Karpas-422 (cell line): ENCODE measurements at regions not wholly inside any gene's neighbourhood (a gene's known extent, or its start where the extent isn't known, plus 50 kb on each side); places are given as distances from the start of the nearest gene placed in this dataset.

ENCODE experiments used
- DNase-seq: peaks from one replicate; pipeline ENCODE4 v3.0.0-alpha.2; 2015
- H2AFZ ChIP-seq: fragments of 200-600 bp; sonication (generic); 2 replicates; pipeline ENCODE4 v1.6.1; 2014; ENCODE audit warnings: antibody characterized with exemption, low read length, mixed read lengths
- H3K27ac ChIP-seq: fragments of 200-600 bp; sonication (generic); 2 replicates; pipeline ENCODE4 v1.5.1; 2014; ENCODE audit warnings: mild to moderate bottlenecking, low read length, moderate library complexity
- H3K27me3 ChIP-seq: fragments of 200-600 bp; sonication (generic); 2 replicates; pipeline ENCODE4 v1.6.1; 2014; ENCODE audit warnings: low read length, mixed read lengths
- H3K36me3 ChIP-seq: fragments of 200-600 bp; sonication (generic); 2 replicates; pipeline ENCODE4 v1.6.1; 2014; ENCODE audit warnings: low read length, mixed read lengths; ENCODE audit not compliant: insufficient read depth
- H3K4me1 ChIP-seq: fragments of 200-600 bp; sonication (generic); 2 replicates; pipeline ENCODE4 v1.6.1; 2014; ENCODE audit warnings: mild to moderate bottlenecking, low read length, mixed read lengths
- H3K4me2 ChIP-seq: fragments of 200-600 bp; sonication (generic); 2 replicates; pipeline ENCODE4 v1.6.1; 2014; ENCODE audit warnings: low read length, low read depth, mild to moderate bottlenecking; ENCODE audit not compliant: poor library complexity, severe bottlenecking
- H3K4me3 ChIP-seq: fragments of 200-600 bp; sonication (generic); 2 replicates; pipeline ENCODE4 v1.5.1; 2014; ENCODE audit warnings: mild to moderate bottlenecking, antibody characterized with exemption, low read length, mixed read lengths
- H3K79me2 ChIP-seq: fragments of 200-600 bp; sonication (generic); 2 replicates; pipeline ENCODE4 v1.6.1; 2014; ENCODE audit warnings: mild to moderate bottlenecking, low read length, mixed read lengths
- H3K9ac ChIP-seq: fragments of 200-600 bp; sonication (generic); 2 replicates; pipeline ENCODE4 v1.6.0; 2014; ENCODE audit warnings: low read length
- H3K9me2 ChIP-seq: fragments of 200-600 bp; sonication (generic), shearing (Covaris generic); replicated peaks from 2 replicates; pipeline ENCODE4 v1.6.0; 2014; ENCODE audit warnings: mild to moderate bottlenecking, low read length, moderate library complexity; ENCODE audit not compliant: insufficient read depth
- H3K9me3 ChIP-seq: fragments of 300-700, 200-600 bp; sonication (generic); 2 replicates; pipeline ENCODE4 v1.6.1; 2014; ENCODE audit warnings: low read length, mixed read lengths
- H4K20me1 ChIP-seq: fragments of 200-600 bp; sonication (generic); 2 replicates; pipeline ENCODE4 v1.6.1; 2014; ENCODE audit warnings: mild to moderate bottlenecking, antibody characterized with exemption, low read length, low read depth; ENCODE audit not compliant: insufficient read depth

- Histone ChIP-seq H2AFZ (no peak overlapping the region), H3K4me1 (peaks cover 5% of the 10 kb centered on the region; the same call in 1 of the 2 replicates), H3K27ac (no peak overlapping the region), H3K27me3 (no peaks in the 10 kb centered on the region), H3K9me3 (no peaks in the 10 kb centered on the region), H3K4me2 (no peak overlapping the region), H3K79me2 (no peaks in the 10 kb centered on the region), H3K4me3 (no peak overlapping the region), H4K20me1 (0 out of 2 replicates have a peak, but pooled peaks cover 3% of the 10 kb centered on the region), H3K9me2 (no peaks in the 10 kb centered on the region), H3K9ac (no peak overlapping the region; the same call in 1 of the 2 replicates), H3K36me3 (no peaks in the 10 kb centered on the region)
- peak; percentile 51 for DNase-seq
Observed at GRCh38 chr16:85524630-85525419, 88.3 kb upstream of the GSE1 start.

DNA sequence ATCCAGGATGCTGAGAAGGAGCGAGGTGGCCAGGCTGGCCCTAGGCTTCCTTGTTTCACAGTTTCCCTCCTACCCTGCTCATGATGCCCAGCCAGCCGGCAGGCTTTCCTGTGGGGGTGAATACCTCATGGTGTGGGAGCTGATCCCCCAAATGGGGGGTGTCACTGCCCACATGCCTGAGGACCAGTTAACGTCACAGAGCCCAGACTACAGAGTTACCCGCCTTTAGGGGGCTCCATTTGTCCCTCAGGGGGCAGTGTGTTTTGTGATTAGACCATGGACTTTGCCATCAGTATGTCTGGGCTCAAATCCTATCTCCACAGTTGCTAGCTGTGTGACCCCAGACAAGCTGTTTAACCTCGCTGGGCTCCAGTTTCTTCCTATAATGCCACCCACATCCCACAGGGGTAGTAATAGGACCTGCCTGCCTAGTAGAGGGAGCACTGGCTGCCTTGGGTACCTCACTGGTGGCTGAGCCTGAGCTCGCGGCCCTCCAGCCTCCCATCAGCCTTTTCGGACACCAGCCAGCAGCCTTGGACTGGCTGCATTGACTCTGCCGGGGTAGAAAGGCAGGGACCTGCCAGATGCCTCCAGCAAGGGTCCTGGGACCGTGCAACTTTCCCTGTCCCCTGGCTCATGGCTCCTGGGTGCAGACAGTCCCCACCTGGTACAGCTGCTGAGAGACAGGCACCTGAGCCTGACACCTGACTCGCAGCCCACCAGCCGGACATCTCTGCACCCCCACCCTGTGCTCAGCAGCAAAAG lies 87.5 kb upstream of the GSE1 start:
- Histone ChIP-seq H3K27ac (no peak overlapping the region), H3K9me3 (no peaks in the 10 kb centered on the region), H3K9me2 (no peaks in the 10 kb centered on the region), H3K36me3 (no peaks in the 10 kb centered on the region), H3K9ac (no peak overlapping the region; the same call in 1 of the 2 replicates), H3K27me3 (no peaks in the 10 kb centered on the region), H3K4me1 (peaks cover 5% of the 10 kb centered on the region; the same call in 1 of the 2 replicates), H3K4me3 (no peak overlapping the region), H4K20me1 (0 out of 2 replicates have a peak, but pooled peaks cover 3% of the 10 kb centered on the region), H2AFZ (no peak overlapping the region), H3K4me2 (no peak overlapping the region), H3K79me2 (no peaks in the 10 kb centered on the region)
- DNase-seq, result no peak

- no peak overlapping the region for H3K27ac ChIP-seq
- H3K79me2 ChIP-seq, result no peaks in the 10 kb centered on the region
- H3K4me1 ChIP-seq, result peaks cover 5% of the 10 kb centered on the region; the same call in 1 of the 2 replicates
- H3K4me2 ChIP-seq, result no peak overlapping the region
- no peaks in the 10 kb centered on the region for H3K9me2 ChIP-seq
- no peak for DNase-seq
- H2AFZ ChIP-seq, result no peak overlapping the region
- no peaks in the 10 kb centered on the region for H3K9me3 ChIP-seq
- H4K20me1 ChIP-seq, result 0 out of 2 replicates have a peak, but pooled peaks cover 3% of the 10 kb centered on the region
- no peak overlapping the region for H3K9ac ChIP-seq
- no peaks in the 10 kb centered on the region for H3K36me3 ChIP-seq
- H3K27me3 ChIP-seq, result no peaks in the 10 kb centered on the region
- H3K4me3 ChIP-seq, result no peak overlapping the region
Observed at GRCh38 chr16:85526185-85526974, 86.7 kb upstream of the GSE1 start.

DNA sequence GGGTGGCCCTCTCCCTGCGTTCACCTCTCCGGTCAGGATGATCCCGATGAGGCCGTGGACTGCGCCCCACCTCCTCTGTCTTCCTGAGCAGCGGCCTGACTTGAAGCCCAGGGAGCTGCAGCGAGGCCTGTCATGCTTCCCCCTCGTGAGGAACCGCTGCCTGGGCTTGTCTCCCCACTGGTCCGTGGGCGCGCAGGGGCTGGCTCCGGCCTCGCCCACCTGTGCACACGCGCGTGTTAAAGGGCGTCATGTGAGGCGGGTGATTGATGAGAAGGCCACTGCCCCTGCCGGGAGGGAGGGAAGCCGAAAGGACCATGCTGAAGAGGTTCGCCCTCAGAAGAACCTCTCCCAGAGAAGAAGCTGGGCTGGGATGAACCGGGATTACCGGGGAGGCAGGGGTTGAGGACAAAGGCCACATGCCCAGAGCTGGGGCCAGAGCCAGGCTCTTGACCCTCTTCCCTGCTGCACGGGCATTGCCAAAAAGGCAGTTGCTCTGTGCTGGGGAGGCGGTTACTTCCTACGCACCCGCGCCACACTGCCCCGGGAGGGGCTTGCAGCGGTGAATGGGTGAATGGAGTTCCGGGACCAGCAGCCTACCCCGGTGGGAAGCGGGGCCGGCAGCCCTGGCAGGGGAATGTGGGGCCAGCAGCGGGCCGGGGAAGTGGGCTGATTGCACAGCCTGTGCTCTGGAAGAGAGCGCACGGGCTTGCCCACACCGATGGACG lies 85.9 kb upstream of the GSE1 start:
- no peak overlapping the region for H3K4me2 ChIP-seq
- H3K9ac ChIP-seq, result no peak overlapping the region
- H3K4me1 ChIP-seq, result peaks cover 5% of the 10 kb centered on the region; the same call in 1 of the 2 replicates
- no peaks in the 10 kb centered on the region for H3K79me2 ChIP-seq
- no peaks in the 10 kb centered on the region for H3K9me2 ChIP-seq
- no peak overlapping the region for H3K27ac ChIP-seq
- H3K36me3 ChIP-seq, result no peaks in the 10 kb centered on the region
- no peaks in the 10 kb centered on the region for H3K27me3 ChIP-seq
- H2AFZ ChIP-seq, result no peak overlapping the region
- DNase-seq, result no peak
- H3K4me3 ChIP-seq, result no peak overlapping the region
- H3K9me3 ChIP-seq, result no peaks in the 10 kb centered on the region
- H4K20me1 ChIP-seq, result 0 out of 2 replicates have a peak, but pooled peaks cover 3% of the 10 kb centered on the region

DNA sequence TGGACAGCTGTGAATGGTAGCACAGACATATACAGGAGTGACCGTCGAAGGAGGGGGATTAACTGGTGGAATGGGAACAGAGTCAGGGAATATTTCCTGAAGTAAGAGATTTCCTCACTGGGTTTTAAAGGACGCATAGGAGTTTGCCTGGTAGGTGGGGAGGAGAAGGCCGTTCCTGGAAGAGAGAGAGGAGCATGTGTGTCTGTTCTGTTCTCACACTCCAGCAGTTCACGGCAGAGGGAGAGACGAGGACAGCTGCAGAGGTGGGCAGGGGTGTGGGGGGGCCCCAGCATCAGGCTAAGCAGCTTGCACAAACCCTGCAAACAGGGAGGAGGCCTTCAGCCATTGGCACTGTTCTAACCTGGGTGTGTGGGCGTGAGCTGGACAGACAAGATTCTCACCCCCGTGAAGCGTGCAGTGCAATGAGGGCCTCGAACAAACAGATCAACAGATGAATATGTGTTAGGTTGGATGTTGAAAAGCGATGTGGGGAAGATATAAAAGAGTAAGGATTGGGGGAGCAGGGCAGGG lies 85.3 kb upstream of the GSE1 start:
- no peak overlapping the region for H3K9ac ChIP-seq
- no peaks in the 10 kb centered on the region for H3K9me2 ChIP-seq
- H4K20me1 ChIP-seq, result 0 out of 2 replicates have a peak, but pooled peaks cover 3% of the 10 kb centered on the region
- no peak overlapping the region for H3K4me3 ChIP-seq
- H3K36me3 ChIP-seq, result no peaks in the 10 kb centered on the region
- H3K79me2 ChIP-seq, result no peaks in the 10 kb centered on the region
- no peaks in the 10 kb centered on the region for H3K27me3 ChIP-seq
- peaks cover 5% of the 10 kb centered on the region; the same call in 1 of the 2 replicates for H3K4me1 ChIP-seq
- no peaks in the 10 kb centered on the region for H3K9me3 ChIP-seq
- no peak overlapping the region for H3K27ac ChIP-seq
- H3K4me2 ChIP-seq, result no peak overlapping the region
- H2AFZ ChIP-seq, result no peak overlapping the region
- no peak for DNase-seq

DNA sequence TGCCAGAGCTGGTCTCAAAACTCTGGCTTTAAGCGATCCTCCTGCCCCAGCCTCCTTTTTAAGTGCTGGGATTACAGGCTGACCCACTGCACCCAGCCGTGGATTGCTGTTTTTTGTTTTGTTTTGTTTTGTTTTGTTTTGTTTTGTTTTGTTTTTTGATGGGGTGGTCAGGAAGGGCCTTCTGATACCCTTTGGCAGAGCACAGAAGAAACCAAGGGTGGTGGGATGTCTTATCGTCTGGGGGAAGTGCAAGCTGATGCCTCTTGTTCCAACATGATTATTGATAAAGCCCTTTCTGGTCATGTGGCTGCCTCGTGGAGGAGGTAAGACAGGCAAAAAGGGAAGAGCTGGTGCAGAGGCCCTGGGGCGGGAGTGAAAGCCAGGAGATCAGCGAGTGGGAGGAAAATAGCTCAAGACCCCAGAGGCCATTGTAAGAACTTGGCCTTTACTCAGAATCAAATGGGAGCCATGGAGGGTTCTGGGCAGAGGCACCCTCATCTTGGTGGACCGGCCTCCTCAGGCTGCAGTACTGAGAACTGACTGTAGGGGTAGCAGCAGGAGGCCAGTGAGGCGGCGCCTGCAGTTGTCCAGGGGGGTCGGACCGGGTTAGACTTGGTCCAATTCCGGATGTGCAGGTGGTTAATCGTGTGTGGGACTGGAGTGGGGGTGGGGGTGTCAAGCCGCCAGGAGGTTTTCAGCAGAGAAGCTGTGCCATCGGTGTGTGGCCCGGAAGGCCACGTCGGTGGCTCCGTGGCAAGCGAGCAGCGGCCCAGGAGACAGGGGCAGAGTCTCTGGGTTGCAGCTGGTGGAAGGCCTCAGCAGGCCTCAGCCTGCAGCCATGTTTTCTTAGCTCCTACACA lies 84.4 kb upstream of the GSE1 start:
- no peaks in the 10 kb centered on the region for H3K27me3 ChIP-seq
- H3K27ac ChIP-seq, result no peak overlapping the region
- 0 out of 2 replicates have a peak, but pooled peaks cover 3% of the 10 kb centered on the region for H4K20me1 ChIP-seq
- H3K4me3 ChIP-seq, result no peak overlapping the region
- no peaks in the 10 kb centered on the region for H3K9me2 ChIP-seq
- H3K9ac ChIP-seq, result no peak overlapping the region
- H3K4me1 ChIP-seq, result peaks cover 5% of the 10 kb centered on the region; the same call in 1 of the 2 replicates
- H3K36me3 ChIP-seq, result no peaks in the 10 kb centered on the region
- no peak overlapping the region for H3K4me2 ChIP-seq
- no peaks in the 10 kb centered on the region for H3K9me3 ChIP-seq
- H3K79me2 ChIP-seq, result no peaks in the 10 kb centered on the region
- DNase-seq, result no peak
- no peak overlapping the region for H2AFZ ChIP-seq
